ENCODE measurements at regions not wholly inside any gene's neighbourhood (a gene's known extent, or its start where the extent isn't known, plus 50 kb on each side); places are given as distances from the start of the nearest gene placed in this dataset.

- ChIA-PET POLR2A (ENCODE audit: low non-redundant PET) (no interaction called here), CTCF (interaction anchor here (0.6 kb wide), 1 partner anchor 128 kb away, joined by 4 read pairs; no protein-coding TSS in a partner anchor)
- no peak overlapping the region for H3K27ac ChIP-seq
- no peak for DNase-seq (ENCODE audit: low spot score)
- no peak for TF ChIP-seq CTCF (conservative IDR thresholded peaks at IDR 0.05; ENCODE audit: low read depth)
These were observed 541.4 kb upstream of the ATP2B1 start for GRCh38 chr12:90250042-90250441.

DNA sequence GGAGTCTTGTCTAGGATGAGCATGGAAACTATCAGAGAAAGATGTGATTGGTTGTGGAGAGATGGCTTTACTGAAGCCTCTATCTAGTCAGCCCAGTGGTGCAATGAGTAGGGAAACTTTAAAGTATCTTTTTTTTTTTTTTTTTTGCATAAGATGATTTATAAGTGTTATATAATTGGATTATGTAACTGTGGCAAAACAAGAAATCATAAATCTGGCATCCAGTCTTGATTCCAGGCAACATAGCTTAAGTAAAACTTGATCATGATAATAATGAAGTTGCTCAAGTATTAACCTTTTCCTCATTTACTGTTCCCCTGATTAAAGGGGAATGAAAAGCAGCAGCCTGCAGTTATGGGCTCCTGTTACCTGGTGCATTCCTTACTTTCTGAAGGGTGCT, 538.0 kb upstream of the ATP2B1 start:
- DNase-seq (ENCODE audit: low spot score): no peak
- no peak for TF ChIP-seq CTCF (conservative IDR thresholded peaks at IDR 0.05; ENCODE audit: low read depth)
- ChIA-PET POLR2A (ENCODE audit: low non-redundant PET) (interaction anchor here (0.7 kb wide), 1 partner anchor 537 kb away, joined by 5 read pairs; no protein-coding TSS in a partner anchor), CTCF (interaction anchor here (0.6 kb wide), 1 partner anchor 59 kb away, joined by 3 read pairs; no protein-coding TSS in a partner anchor)
- H3K27ac ChIP-seq: no peak overlapping the region

DNA sequence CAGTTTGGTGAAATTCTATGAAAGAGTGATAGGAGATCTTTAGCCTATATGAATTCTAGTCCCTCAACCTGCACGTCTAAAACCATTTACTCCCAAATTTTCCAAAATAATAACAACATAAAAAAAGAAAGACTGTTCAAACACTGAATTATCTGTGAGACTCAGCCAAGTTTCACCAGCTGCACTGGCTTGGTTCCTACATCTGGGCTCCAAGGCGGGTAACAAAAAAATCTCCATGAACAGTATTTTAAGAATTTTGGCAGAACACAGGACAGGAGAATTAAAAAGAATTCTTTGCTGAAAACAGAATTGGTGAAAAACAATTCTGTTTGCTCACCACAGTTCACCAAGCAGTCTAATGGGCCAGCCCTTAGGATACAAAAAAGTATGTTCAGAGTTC, 536.8 kb upstream of the ATP2B1 start:
- no peak overlapping the region for H3K27ac ChIP-seq
- CTCF ChIA-PET: no interaction called here
- no peak for TF ChIP-seq CTCF (conservative IDR thresholded peaks at IDR 0.05; ENCODE audit: low read depth)
- no peak for DNase-seq (ENCODE audit: low spot score)
- POLR2A ChIA-PET (ENCODE audit: low non-redundant PET): no interaction called here

- ChIA-PET CTCF (no interaction called here), POLR2A (ENCODE audit: low non-redundant PET) (no interaction called here)
- DNase-seq (ENCODE audit: low spot score): no peak
- TF ChIP-seq CTCF (conservative IDR thresholded peaks at IDR 0.05; ENCODE audit: low read depth): no peak
- H3K27ac ChIP-seq: no peak overlapping the region
These were observed 535.6 kb upstream of the ATP2B1 start for GRCh38 chr12:90244232-90244631.

DNA sequence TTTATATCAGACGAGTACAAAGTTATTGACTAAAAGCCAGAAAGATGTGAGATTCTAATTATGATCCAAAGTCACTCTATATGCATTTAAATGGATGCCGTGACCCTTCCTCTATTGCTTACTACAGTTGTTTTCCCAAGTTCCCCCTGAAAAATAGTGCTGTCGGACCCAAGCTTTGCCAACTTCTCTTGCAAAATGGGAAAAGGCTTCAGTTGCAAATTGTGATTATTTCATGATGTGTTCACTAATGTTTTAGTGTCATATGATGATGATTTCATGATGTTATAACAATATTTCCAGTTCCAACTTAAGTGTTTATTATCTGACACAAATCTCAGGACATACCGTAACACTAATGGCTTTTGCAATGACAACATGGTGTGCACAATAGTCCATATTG, 534.6 kb upstream of the ATP2B1 start:
- TF ChIP-seq CTCF (conservative IDR thresholded peaks at IDR 0.05; ENCODE audit: low read depth): no peak
- ChIA-PET POLR2A (ENCODE audit: low non-redundant PET) (no interaction called here), CTCF (no interaction called here)
- H3K27ac ChIP-seq: no peak overlapping the region
- DNase-seq (ENCODE audit: low spot score): no peak

DNA sequence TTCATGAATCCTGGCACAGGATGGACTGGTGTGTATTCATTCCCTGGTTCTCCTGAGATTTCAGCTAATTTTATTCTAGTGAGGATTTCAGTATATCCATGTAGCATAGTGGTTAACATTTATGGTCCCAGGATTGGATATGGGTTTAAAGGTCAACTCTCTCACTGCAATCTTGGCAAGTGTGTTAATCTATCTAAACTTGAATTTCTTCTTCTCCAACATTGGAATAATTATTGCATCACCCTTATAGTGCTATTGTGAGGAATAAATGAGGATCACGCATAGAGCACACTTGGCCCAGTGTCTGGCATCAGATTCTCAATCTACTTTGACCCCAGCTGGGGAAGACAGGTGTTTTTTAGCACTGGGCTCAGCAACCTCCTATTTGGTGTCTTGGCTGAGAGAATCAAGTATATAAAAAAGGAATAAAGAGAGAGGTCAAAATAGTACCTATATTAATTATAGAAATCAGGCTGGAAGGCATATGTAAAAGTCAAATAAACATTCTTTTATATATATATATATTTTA, 531.2 kb upstream of the ATP2B1 start:
- H3K27ac ChIP-seq: no peak overlapping the region
- no peak for DNase-seq (ENCODE audit: low spot score)
- ChIA-PET POLR2A (ENCODE audit: low non-redundant PET) (no interaction called here), CTCF (interaction anchor here (0.6 kb wide), 1 partner anchor 37 kb away, joined by 5 read pairs; no protein-coding TSS in a partner anchor)
- no peak for TF ChIP-seq CTCF (conservative IDR thresholded peaks at IDR 0.05; ENCODE audit: low read depth)
